ENCODE measurements at regions not wholly inside any gene's neighbourhood (a gene's known extent, or its start where the extent isn't known, plus 50 kb on each side); places are given as distances from the start of the nearest gene placed in this dataset.

- POLR2A ChIA-PET, result no interaction called here
- no peaks in the 10 kb centered on the region for H3K9me3 ChIP-seq
Observed at GRCh38 chr10:9885761-9886160, 1131.9 kb upstream of the CELF2 start.

DNA sequence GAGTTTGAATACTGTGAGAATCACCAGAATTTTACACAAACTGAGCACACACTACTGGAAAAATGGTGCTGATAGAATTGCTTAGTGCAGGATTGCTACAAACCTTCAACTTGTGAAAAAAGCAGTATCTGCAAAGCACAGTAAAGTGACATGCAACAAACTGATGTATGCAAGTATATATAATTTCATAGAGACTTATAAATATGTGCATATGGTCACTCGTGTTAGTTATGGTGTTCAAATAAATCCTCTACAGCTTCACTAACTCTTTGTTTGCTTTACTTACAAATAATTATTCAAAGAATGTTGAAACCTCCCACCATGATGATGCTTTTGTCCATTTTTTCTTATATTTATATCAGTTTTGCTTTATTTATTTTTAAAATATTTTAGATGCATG lies 1130.9 kb upstream of the CELF2 start:
- ChIA-PET POLR2A (no interaction called here), CTCF (no interaction called here)
- FAIRE-seq, result no peak

More at GRCh38 chr10:9885761-9886160, 1131.9 kb upstream of the CELF2 start:
- Histone ChIP-seq H3K4me2 (no peak overlapping the region), H3K4me1 (no peaks in the 10 kb centered on the region), H3K4me3 (no peak overlapping the region), H3K27ac (no peak overlapping the region)
- 6% methylated on average over 3 of the region's 3 CpGs for WGBS (ENCODE audit: missing lambda C conversion rate)
- FAIRE-seq (no peak), ATAC-seq (no peak), DNase-seq (ENCODE audit: low read depth in 1 of 2, low spot score in 1 of 2) (no peak)
- CTCF ChIA-PET, result no interaction called here
- no peak for TF ChIP-seq RCOR1 (IDR thresholded peaks at IDR 0.05; ENCODE audit: low read depth, low read length)
- no peak for TF ChIP-seq GATA3 (IDR thresholded peaks at IDR 0.05; ENCODE audit: borderline replicate concordance)
- TF ChIP-seq POLR2A (IDR thresholded peaks at IDR 0.05; ENCODE audit: low read length), result no peak
- TF ChIP-seq, protein P1, sequence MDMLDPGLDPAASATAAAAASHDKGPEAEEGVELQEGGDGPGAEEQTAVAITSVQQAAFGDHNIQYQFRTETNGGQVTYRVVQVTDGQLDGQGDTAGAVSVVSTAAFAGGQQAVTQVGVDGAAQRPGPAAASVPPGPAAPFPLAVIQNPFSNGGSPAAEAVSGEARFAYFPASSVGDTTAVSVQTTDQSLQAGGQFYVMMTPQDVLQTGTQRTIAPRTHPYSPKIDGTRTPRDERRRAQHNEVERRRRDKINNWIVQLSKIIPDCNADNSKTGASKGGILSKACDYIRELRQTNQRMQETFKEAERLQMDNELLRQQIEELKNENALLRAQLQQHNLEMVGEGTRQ (IDR thresholded peaks at IDR 0.05), result no peak
- no peak for TF ChIP-seq E2F6 (IDR thresholded peaks at IDR 0.05; ENCODE audit: borderline replicate concordance, low read depth)
- no peak for TF ChIP-seq SMC3 (IDR thresholded peaks at IDR 0.05)
- no peak for TF ChIP-seq KDM5A (IDR thresholded peaks at IDR 0.05)
- TF ChIP-seq RFX5 (IDR thresholded peaks at IDR 0.05), result no peak
- no peak for TF ChIP-seq HOXA7 (CRISPR knock-in tag; IDR thresholded peaks at IDR 0.05)
- no peak for TF ChIP-seq PHF8 (IDR thresholded peaks at IDR 0.05; ENCODE audit: borderline replicate concordance, low read depth)
- no peak for TF ChIP-seq CBX2 (IDR thresholded peaks at IDR 0.05; ENCODE audit: borderline replicate concordance, low read depth)
- no peak for TF ChIP-seq EHMT2 (IDR thresholded peaks at IDR 0.05; ENCODE audit: low read depth)
- TF ChIP-seq BHLHE40 (IDR thresholded peaks at IDR 0.05; ENCODE audit: low read depth, low read length), result no peak
- no peak for TF ChIP-seq RAD21 (conservative IDR thresholded peaks at IDR 0.05 in 1 of 2, IDR thresholded peaks at IDR 0.05 in 1 of 2)
- TF ChIP-seq POLR2AphosphoS2 (conservative IDR thresholded peaks at IDR 0.05; ENCODE audit: low read length), result no peak
- no peak for TF ChIP-seq FOSB (CRISPR knock-in tag; IDR thresholded peaks at IDR 0.05)
- no peak for TF ChIP-seq HOXB5 (CRISPR knock-in tag; IDR thresholded peaks at IDR 0.05)

More for the DNA sequence above, 1130.9 kb upstream of the CELF2 start:
- TF ChIP-seq FOSB (CRISPR knock-in tag; IDR thresholded peaks at IDR 0.05) (no peak), CBX8 (IDR thresholded peaks at IDR 0.05) (no peak), POLR2A (IDR thresholded peaks at IDR 0.05; ENCODE audit: low read length) (no peak), KDM1A (IDR thresholded peaks at IDR 0.05; ENCODE audit: low read depth) (no peak), EHMT2 (IDR thresholded peaks at IDR 0.05; ENCODE audit: low read depth) (no peak), HOXA7 (CRISPR knock-in tag; IDR thresholded peaks at IDR 0.05) (no peak), CBX2 (IDR thresholded peaks at IDR 0.05; ENCODE audit: borderline replicate concordance, low read depth) (no peak), EHF (CRISPR knock-in tag; IDR thresholded peaks at IDR 0.05) (no peak), RFX5 (IDR thresholded peaks at IDR 0.05) (no peak)
- TF ChIP-seq, protein P2, sequence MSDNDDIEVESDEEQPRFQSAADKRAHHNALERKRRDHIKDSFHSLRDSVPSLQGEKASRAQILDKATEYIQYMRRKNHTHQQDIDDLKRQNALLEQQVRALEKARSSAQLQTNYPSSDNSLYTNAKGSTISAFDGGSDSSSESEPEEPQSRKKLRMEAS (IDR thresholded peaks at IDR 0.05), result no peak
- TF ChIP-seq, protein P3, sequence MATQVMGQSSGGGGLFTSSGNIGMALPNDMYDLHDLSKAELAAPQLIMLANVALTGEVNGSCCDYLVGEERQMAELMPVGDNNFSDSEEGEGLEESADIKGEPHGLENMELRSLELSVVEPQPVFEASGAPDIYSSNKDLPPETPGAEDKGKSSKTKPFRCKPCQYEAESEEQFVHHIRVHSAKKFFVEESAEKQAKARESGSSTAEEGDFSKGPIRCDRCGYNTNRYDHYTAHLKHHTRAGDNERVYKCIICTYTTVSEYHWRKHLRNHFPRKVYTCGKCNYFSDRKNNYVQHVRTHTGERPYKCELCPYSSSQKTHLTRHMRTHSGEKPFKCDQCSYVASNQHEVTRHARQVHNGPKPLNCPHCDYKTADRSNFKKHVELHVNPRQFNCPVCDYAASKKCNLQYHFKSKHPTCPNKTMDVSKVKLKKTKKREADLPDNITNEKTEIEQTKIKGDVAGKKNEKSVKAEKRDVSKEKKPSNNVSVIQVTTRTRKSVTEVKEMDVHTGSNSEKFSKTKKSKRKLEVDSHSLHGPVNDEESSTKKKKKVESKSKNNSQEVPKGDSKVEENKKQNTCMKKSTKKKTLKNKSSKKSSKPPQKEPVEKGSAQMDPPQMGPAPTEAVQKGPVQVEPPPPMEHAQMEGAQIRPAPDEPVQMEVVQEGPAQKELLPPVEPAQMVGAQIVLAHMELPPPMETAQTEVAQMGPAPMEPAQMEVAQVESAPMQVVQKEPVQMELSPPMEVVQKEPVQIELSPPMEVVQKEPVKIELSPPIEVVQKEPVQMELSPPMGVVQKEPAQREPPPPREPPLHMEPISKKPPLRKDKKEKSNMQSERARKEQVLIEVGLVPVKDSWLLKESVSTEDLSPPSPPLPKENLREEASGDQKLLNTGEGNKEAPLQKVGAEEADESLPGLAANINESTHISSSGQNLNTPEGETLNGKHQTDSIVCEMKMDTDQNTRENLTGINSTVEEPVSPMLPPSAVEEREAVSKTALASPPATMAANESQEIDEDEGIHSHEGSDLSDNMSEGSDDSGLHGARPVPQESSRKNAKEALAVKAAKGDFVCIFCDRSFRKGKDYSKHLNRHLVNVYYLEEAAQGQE (IDR thresholded peaks at IDR 0.05), result no peak
- TF ChIP-seq, protein P4, sequence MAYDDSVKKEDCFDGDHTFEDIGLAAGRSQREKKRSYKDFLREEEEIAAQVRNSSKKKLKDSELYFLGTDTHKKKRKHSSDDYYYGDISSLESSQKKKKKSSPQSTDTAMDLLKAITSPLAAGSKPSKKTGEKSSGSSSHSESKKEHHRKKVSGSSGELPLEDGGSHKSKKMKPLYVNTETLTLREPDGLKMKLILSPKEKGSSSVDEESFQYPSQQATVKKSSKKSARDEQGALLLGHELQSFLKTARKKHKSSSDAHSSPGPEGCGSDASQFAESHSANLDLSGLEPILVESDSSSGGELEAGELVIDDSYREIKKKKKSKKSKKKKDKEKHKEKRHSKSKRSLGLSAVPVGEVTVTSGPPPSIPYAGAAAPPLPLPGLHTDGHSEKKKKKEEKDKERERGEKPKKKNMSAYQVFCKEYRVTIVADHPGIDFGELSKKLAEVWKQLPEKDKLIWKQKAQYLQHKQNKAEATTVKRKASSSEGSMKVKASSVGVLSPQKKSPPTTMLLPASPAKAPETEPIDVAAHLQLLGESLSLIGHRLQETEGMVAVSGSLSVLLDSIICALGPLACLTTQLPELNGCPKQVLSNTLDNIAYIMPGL (CRISPR knock-in tag; IDR thresholded peaks at IDR 0.05; ENCODE audit: borderline replicate concordance), result no peak
- TF ChIP-seq, protein P1 (IDR thresholded peaks at IDR 0.05), result no peak
- H3K4me1 ChIP-seq, result no peaks in the 10 kb centered on the region
- H3K4me3 ChIP-seq, result no peak overlapping the region
- H3K9me3 ChIP-seq, result no peaks in the 10 kb centered on the region
- DNase-seq (ENCODE audit: low read depth in 1 of 2, low spot score in 1 of 2) (no peak), ATAC-seq (no peak)
- WGBS (ENCODE audit: missing lambda C conversion rate), result 0% methylated on average over 1 of the region's 1 CpG
- no peak overlapping the region for H3K27ac ChIP-seq
- no peak overlapping the region for H3K4me2 ChIP-seq
